GM13976 (cell line): ENCODE measurements at regions not wholly inside any gene's neighbourhood (a gene's known extent, or its start where the extent isn't known, plus 50 kb on each side); places are given as distances from the start of the nearest gene placed in this dataset.

Source experiments
- DNase-seq: peaks from one replicate; pipeline ENCODE4 v3.0.0; 2012; ENCODE audit warnings: low spot score
- in situ Hi-C: fragments of 300-500 bp; cut with MboI; formaldehyde crosslinking; loops from one replicate; pipeline ENCODE4 v1.12.0; 2022; ENCODE audit warnings: low sequenced_read_pairs, mixed read lengths, inconsistent platforms; ENCODE audit not compliant: unreplicated experiment
- TF ChIP-seq, protein P1 (sequence below): IDR thresholded peaks from 2 replicates; pipeline ENCODE4 v1.5.1; 2012; ENCODE audit warnings: borderline replicate concordance, mild to moderate bottlenecking; ENCODE audit not compliant: insufficient read depth; ENCODE audit errors: extremely low read depth, missing control alignments, control extremely low read depth

DNA sequence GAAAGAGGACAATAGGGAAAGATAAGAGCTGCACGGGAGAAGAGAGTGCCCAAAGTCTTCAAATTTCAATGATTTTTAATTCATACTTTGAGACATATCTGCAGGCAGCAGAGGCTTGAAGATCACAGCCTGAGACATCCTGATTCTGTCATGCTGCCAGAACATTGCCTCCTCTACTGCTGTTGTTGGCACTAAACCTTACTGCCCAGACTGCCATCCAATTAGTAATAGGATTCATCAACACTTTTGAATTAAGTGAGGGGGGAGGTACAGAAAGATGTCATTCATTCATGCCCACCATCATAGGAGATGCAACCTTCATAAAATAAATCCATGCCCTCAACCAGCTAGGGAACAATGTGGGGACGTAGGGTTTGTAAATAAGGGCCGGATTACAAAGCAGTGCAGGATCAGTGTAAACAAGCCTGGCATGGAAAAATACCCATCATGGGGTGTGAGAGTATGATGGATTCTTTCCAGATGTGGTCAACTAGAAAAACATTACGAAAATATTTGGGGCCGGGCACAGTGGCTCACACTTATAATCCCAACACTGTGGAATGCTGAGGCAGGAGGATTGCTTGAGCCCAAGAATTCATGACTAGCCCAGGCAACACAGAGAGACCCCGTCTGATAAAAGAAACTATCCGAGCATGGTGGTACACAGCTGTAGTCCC, 122.1 kb upstream of the DAPK1 start:
- in situ Hi-C loops = no loop called here
- no peak for DNase-seq
- TF ChIP-seq, protein P1, sequence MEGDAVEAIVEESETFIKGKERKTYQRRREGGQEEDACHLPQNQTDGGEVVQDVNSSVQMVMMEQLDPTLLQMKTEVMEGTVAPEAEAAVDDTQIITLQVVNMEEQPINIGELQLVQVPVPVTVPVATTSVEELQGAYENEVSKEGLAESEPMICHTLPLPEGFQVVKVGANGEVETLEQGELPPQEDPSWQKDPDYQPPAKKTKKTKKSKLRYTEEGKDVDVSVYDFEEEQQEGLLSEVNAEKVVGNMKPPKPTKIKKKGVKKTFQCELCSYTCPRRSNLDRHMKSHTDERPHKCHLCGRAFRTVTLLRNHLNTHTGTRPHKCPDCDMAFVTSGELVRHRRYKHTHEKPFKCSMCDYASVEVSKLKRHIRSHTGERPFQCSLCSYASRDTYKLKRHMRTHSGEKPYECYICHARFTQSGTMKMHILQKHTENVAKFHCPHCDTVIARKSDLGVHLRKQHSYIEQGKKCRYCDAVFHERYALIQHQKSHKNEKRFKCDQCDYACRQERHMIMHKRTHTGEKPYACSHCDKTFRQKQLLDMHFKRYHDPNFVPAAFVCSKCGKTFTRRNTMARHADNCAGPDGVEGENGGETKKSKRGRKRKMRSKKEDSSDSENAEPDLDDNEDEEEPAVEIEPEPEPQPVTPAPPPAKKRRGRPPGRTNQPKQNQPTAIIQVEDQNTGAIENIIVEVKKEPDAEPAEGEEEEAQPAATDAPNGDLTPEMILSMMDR = no peak

DNA sequence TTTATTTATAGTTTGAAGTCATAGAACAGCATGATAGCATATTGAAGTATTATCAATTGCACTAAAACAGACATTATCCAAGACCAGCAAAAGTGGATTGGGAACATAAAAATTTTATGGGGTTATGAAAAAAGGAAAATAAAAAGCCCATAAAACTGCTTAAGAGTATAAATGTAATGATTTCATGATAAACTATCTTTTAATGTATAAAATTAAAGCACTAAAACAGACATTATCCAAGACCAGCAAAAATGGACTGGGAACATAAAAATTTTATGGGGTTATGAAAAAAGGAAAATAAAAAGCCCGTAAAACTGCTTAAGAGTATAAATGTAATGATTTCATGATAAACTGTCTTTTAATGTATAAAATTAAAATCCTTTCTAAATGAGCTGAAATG, 119.0 kb upstream of the DAPK1 start:
- in situ Hi-C loops = no loop called here
- no peak for DNase-seq
- TF ChIP-seq, protein P1 = no peak

DNA sequence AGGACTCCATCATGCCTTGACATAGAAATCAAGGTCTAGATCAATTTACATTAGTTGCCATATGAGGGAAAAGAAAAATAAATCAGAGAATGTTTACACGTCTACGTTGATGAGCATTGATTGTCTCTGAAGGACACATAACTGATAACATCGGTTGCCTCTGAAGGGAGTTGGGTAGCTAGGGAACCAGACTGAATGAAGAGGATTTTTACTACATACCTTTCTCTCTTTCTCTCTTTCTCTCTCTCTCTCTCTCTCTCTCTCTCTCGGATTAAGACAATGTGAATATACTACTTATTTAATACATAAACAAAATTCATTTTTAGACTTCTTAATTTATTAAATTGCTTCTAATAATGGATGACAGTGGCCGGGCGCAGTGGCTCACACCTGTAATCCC, 118.4 kb upstream of the DAPK1 start:
- no peak for DNase-seq
- in situ Hi-C loops = no loop called here
- TF ChIP-seq, protein P1 = no peak

DNA sequence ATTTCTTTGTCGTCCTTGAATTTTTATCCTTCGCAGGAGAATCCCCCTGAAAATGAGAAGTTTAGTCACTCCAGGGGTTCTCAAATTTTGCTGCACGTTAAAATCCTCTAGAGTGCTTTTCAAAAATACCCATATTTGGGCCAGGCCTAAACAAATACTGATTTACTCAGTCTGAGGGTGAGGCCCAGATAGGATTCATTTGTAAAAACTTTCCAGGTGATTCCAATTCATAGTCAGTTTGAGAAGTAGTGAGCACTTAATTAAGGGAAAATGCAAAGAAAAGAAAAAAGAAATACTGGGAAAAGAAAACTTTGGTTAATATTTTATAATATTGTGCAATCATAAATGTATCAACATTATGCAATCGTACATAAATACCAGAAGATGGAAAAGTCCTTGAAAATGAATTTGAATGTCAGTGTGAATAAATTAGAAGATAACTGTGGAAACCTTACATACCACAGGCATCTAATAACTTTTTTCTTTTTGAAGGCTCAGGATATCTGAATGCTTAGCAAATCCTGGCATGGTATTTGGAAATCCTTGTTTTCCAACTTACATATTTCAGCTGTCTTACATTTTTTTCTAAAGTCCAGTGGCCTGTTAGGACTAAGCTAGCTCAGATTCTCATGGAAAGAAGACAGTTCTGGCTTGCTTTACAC, 116.5 kb upstream of the DAPK1 start:
- in situ Hi-C loops = no loop called here
- no peak for DNase-seq
- TF ChIP-seq, protein P1 = no peak

DNA sequence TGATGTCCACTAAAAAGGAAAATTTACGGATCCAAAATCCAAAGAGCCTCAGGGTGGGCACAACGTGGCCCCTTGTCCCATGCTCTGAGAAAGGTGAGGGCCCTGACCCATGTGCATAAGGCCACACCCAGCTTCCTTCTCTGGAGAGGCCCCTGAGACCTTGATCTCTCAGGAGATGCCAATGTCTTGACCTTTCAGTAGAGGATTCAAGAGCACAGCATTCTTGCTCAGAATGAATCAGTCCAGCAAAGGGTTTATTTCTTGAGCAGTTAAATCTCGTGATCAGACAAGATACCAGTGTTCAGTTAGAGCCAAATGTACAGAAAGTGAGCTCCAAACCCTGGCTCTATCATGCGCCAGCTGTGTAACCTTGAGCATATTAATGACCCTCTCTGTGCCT, 115.9 kb upstream of the DAPK1 start:
- no peak for DNase-seq
- TF ChIP-seq, protein P1 = no peak
- in situ Hi-C loops = no loop called here

DNA sequence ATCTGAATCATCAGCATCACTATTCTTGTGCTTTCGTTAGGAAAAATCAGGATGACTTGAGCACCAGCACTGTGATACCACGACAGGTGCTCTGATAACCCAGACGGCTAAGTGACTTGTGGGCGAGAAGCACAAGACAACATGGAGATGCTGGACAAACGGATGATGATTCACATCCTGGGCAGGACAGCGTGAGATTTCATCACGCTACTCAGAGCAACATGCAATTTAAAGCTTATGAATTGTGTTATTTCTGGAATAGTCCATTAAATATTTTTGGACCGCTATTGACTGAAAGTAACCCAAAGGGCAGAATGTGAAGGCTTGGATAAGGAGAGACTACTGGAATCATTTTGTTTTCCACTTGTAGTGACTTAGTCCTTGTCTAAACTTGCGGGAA, 114.8 kb upstream of the DAPK1 start:
- TF ChIP-seq, protein P1 = no peak
- no peak for DNase-seq
- in situ Hi-C loops = no loop called here
